SK-N-SH treated with all-trans-retinoic acid at 6 μM for 48 hours (cell line): ENCODE measurements at regions not wholly inside any gene's neighbourhood (a gene's known extent, or its start where the extent isn't known, plus 50 kb on each side); places are given as distances from the start of the nearest gene placed in this dataset.

Source experiments
- ATAC-seq: fragments of 200-7000 bp; cut with Tn5 transposase; 3 replicates; pipeline ENCODE4 v1.9.1; 2020; ENCODE audit warnings: mild to moderate bottlenecking, moderate library complexity
- ARNTL ChIP-seq: fragments of 450-650 bp; formaldehyde crosslinking; IDR thresholded peaks from 2 replicates; pipeline ENCODE4 v1.5.0; 2020; ENCODE audit warnings: low read depth, mild to moderate bottlenecking, moderate library complexity, borderline replicate concordance
- BACH2 ChIP-seq: fragments of 250-450 bp; sonication (Bioruptor Pico); IDR thresholded peaks from 2 replicates; pipeline ENCODE4 v1.9.0; 2021; ENCODE audit warnings: mild to moderate bottlenecking, borderline replicate concordance
- CSDC2 ChIP-seq: fragments of 250-450 bp; sonication (Bioruptor Pico); IDR thresholded peaks from 2 replicates; pipeline ENCODE4 v1.5.0; 2020; ENCODE audit warnings: mild to moderate bottlenecking, moderate library complexity
- ESRRG ChIP-seq: fragments of 250-450 bp; sonication (Bioruptor Pico); IDR thresholded peaks from 2 replicates; pipeline ENCODE4 v1.6.1; 2021; ENCODE audit warnings: mild to moderate bottlenecking
- GLIS3 ChIP-seq: fragments of 250-450 bp; sonication (Bioruptor Pico); IDR thresholded peaks from 2 replicates; pipeline ENCODE4 v1.5.0; 2020; ENCODE audit warnings: mild to moderate bottlenecking, moderate library complexity
- ISL1 ChIP-seq: fragments of 250-450 bp; sonication (Bioruptor Pico); IDR thresholded peaks from 2 replicates; pipeline ENCODE4 v2.1.2; 2022; ENCODE audit warnings: mild to moderate bottlenecking, moderate library complexity
- OSR1 ChIP-seq: fragments of 250-450 bp; sonication (Bioruptor Pico); IDR thresholded peaks from 2 replicates; pipeline ENCODE4 v1.8.0; 2022; ENCODE audit warnings: moderate library complexity, mild to moderate bottlenecking, inconsistent platforms
- PPARA ChIP-seq: fragments of 250-450 bp; sonication (Bioruptor Pico); IDR thresholded peaks from 2 replicates; pipeline ENCODE4 v1.5.0; 2020; ENCODE audit warnings: mild to moderate bottlenecking, borderline replicate concordance
- RARB ChIP-seq: fragments of 250-450 bp; sonication (Bioruptor Pico); IDR thresholded peaks from 2 replicates; pipeline ENCODE4 v1.8.0; 2021; ENCODE audit warnings: mild to moderate bottlenecking, moderate library complexity
- SNAI2 ChIP-seq: fragments of 250-450 bp; sonication (Bioruptor Pico); IDR thresholded peaks from 2 replicates; pipeline ENCODE4 v1.5.0; 2020; ENCODE audit warnings: mild to moderate bottlenecking, moderate library complexity
- TCF4 ChIP-seq: fragments of 250-450 bp; sonication (Bioruptor Pico); IDR thresholded peaks from 2 replicates; pipeline ENCODE4 v1.8.0; 2021; ENCODE audit warnings: mild to moderate bottlenecking, moderate library complexity, borderline replicate concordance
- TOX ChIP-seq: fragments of 250-450 bp; sonication (Bioruptor Pico); IDR thresholded peaks from 2 replicates; pipeline ENCODE4 v1.8.0; 2021; ENCODE audit warnings: mild to moderate bottlenecking, moderate library complexity, borderline replicate concordance
- ZC3H10 ChIP-seq: fragments of 250-450 bp; sonication (Bioruptor Pico); IDR thresholded peaks from 2 replicates; pipeline ENCODE4 v1.5.1; 2021; ENCODE audit warnings: mild to moderate bottlenecking, moderate library complexity
- ZFP3 ChIP-seq: fragments of 250-450 bp; sonication (Bioruptor Pico); IDR thresholded peaks from 2 replicates; pipeline ENCODE4 v1.5.0; 2020; ENCODE audit warnings: mild to moderate bottlenecking, moderate library complexity
- ZFP30 ChIP-seq: fragments of 450-650 bp; formaldehyde crosslinking; IDR thresholded peaks from 2 replicates; pipeline ENCODE4 v1.5.0; 2022; ENCODE audit warnings: mild to moderate bottlenecking, moderate library complexity
- ZNF565 ChIP-seq: fragments of 450-650 bp; formaldehyde crosslinking; conservative IDR thresholded peaks from 2 replicates; pipeline ENCODE4 v1.5.0; 2020; ENCODE audit warnings: low read depth, mild to moderate bottlenecking, moderate library complexity
- ZNF70 ChIP-seq: fragments of 450-650 bp; formaldehyde crosslinking; IDR thresholded peaks from 2 replicates; pipeline ENCODE4 v1.5.0; 2020; ENCODE audit warnings: mild to moderate bottlenecking, moderate library complexity
- ZNF8 ChIP-seq: fragments of 450-650 bp; formaldehyde crosslinking; IDR thresholded peaks from 2 replicates; pipeline ENCODE4 v1.5.0; 2020; ENCODE audit warnings: mild to moderate bottlenecking, moderate library complexity
- TF ChIP-seq, protein P1 (sequence below): fragments of 250-450 bp; sonication (Bioruptor Pico); IDR thresholded peaks from 2 replicates; pipeline ENCODE4 v1.5.0; 2020; ENCODE audit warnings: mild to moderate bottlenecking, moderate library complexity
- TF ChIP-seq, protein P2 (sequence below): fragments of 250-450 bp; sonication (Bioruptor Pico); IDR thresholded peaks from 2 replicates; pipeline ENCODE4 v1.5.1; 2021; ENCODE audit warnings: mild to moderate bottlenecking, moderate library complexity
- TF ChIP-seq, protein P3 (sequence below): fragments of 250-450 bp; sonication (Bioruptor Pico); IDR thresholded peaks from 2 replicates; pipeline ENCODE4 v1.5.1; 2020; ENCODE audit warnings: low read depth, mild to moderate bottlenecking, moderate library complexity
- TF ChIP-seq, protein P4 (sequence below): fragments of 250-450 bp; sonication (Bioruptor Pico); IDR thresholded peaks from 2 replicates; pipeline ENCODE4 v1.8.0; 2021; ENCODE audit warnings: low read depth, mild to moderate bottlenecking, moderate library complexity, borderline replicate concordance

DNA sequence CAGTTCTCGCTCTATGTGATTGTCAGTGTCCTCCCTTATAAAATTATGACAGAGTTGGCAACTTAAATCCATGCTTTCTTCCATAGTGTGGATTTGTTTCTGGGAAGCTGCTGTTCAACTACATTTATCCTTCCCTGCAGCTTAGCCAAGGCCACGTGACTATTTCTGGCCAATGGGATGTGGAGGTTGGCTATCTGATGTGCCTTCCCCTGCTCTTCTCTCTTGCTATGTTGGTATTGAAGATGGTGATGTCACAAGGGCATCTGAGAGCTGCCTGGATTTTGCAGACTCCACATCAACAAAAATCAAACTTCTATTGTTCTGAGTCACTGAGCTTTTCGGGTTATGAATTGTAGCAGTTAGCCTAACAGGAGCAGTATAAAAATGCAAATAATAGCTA, 164.9 kb upstream of the RHOBTB1 start (continued):
- TF ChIP-seq ZNF565 (CRISPR knock-in tag), result no peak
- TF ChIP-seq OSR1 (CRISPR knock-in tag), result no peak
- no peak for TF ChIP-seq GLIS3
- TF ChIP-seq RARB, result no peak
- TF ChIP-seq ISL1 (CRISPR knock-in tag), result no peak
- TF ChIP-seq ZFP30 (CRISPR knock-in tag), result no peak
- TF ChIP-seq, all 23 proteins: peak for 0

DNA sequence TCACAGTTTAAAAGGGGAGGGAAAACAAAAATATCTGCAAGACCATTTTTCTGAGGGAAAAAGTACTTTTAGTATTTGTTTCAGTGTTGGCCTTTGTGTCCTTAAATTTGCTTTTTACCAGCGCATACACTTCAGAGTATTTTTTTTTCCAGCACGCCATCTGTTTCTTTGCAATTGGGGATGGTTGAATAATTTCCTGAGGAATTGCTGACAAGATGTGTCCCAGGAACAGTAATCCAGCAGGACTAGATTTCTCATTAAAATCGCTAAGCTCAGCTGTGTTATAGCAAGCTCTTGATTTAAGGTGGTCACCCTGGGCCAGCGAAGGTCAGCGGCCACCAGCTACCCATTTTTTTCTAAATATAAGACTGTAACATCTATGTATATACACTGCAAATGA, 156.9 kb upstream of the RHOBTB1 start:
- TF ChIP-seq ZNF8 (no peak), PPARA (CRISPR knock-in tag) (no peak), ZFP3 (CRISPR knock-in tag) (no peak), BACH2 (CRISPR knock-in tag) (no peak), TOX (no peak), ZNF70 (CRISPR knock-in tag) (no peak), ARNTL (CRISPR knock-in tag) (no peak), ZNF565 (CRISPR knock-in tag) (no peak)
- TF ChIP-seq, protein P1, sequence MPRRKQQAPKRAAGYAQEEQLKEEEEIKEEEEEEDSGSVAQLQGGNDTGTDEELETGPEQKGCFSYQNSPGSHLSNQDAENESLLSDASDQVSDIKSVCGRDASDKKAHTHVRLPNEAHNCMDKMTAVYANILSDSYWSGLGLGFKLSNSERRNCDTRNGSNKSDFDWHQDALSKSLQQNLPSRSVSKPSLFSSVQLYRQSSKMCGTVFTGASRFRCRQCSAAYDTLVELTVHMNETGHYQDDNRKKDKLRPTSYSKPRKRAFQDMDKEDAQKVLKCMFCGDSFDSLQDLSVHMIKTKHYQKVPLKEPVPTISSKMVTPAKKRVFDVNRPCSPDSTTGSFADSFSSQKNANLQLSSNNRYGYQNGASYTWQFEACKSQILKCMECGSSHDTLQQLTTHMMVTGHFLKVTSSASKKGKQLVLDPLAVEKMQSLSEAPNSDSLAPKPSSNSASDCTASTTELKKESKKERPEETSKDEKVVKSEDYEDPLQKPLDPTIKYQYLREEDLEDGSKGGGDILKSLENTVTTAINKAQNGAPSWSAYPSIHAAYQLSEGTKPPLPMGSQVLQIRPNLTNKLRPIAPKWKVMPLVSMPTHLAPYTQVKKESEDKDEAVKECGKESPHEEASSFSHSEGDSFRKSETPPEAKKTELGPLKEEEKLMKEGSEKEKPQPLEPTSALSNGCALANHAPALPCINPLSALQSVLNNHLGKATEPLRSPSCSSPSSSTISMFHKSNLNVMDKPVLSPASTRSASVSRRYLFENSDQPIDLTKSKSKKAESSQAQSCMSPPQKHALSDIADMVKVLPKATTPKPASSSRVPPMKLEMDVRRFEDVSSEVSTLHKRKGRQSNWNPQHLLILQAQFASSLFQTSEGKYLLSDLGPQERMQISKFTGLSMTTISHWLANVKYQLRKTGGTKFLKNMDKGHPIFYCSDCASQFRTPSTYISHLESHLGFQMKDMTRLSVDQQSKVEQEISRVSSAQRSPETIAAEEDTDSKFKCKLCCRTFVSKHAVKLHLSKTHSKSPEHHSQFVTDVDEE (CRISPR knock-in tag), result no peak
- TF ChIP-seq, protein P2, sequence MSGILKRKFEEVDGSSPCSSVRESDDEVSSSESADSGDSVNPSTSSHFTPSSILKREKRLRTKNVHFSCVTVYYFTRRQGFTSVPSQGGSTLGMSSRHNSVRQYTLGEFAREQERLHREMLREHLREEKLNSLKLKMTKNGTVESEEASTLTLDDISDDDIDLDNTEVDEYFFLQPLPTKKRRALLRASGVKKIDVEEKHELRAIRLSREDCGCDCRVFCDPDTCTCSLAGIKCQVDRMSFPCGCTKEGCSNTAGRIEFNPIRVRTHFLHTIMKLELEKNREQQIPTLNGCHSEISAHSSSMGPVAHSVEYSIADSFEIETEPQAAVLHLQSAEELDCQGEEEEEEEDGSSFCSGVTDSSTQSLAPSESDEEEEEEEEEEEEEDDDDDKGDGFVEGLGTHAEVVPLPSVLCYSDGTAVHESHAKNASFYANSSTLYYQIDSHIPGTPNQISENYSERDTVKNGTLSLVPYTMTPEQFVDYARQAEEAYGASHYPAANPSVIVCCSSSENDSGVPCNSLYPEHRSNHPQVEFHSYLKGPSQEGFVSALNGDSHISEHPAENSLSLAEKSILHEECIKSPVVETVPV (CRISPR knock-in tag), result no peak
- no peak for ATAC-seq

DNA sequence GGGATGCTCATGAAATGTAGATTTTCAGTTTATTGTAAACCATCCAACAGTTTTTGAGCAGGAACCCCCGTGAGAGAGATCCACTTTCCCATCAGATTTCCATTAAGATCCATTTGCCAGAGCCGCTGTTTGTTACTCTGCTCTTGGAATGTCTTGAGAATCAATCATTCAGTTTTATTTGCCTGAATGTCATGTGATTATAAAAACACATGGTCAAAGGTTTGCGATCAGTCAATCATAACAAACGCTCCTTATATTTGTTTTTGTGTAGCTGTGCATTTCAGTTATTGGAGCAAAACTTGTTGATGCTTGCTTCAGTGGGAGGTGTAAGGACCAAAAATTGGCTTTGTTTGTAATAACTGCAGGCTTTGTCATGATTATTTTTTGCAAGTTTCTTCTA, 155.8 kb upstream of the RHOBTB1 start:
- no peak for ATAC-seq
- TF ChIP-seq, protein P1 (CRISPR knock-in tag), result no peak
- TF ChIP-seq ZNF8, result no peak
- TF ChIP-seq RARB, result no peak
- TF ChIP-seq ZFP3 (CRISPR knock-in tag), result no peak
- TF ChIP-seq TOX, result no peak
- TF ChIP-seq ISL1 (CRISPR knock-in tag), result no peak
- TF ChIP-seq BACH2 (CRISPR knock-in tag), result no peak
- no peak for TF ChIP-seq GLIS3
- no peak for TF ChIP-seq TCF4

DNA sequence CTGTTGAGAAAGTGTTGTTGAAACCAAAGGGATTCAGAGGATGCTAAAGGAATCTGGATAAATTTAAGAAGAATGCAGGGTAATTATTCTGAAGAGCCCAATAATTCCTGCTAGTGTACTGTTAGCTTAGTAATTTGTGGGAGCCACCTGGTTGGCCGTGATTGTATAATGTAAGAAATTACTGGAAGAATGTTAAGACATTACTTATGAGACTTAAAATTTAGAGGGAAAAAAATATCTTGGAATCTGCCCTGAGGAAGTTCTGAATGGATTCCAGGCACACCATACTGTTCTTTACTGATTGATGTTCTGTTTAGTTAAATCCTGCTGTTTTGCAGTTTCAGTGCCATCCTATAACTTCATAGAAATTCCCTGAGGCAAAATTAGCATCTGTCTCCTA, 155.0 kb upstream of the RHOBTB1 start:
- ATAC-seq, result no peak
- TF ChIP-seq ESRRG (CRISPR knock-in tag), result no peak
- no peak for TF ChIP-seq RARB
- no peak for TF ChIP-seq ZFP3 (CRISPR knock-in tag)
- no peak for TF ChIP-seq ZC3H10
- no peak for TF ChIP-seq ISL1 (CRISPR knock-in tag)
- TF ChIP-seq OSR1 (CRISPR knock-in tag), result no peak
- TF ChIP-seq ZNF565 (CRISPR knock-in tag), result no peak
- TF ChIP-seq TCF4, result no peak
- no peak for TF ChIP-seq CSDC2 (CRISPR knock-in tag)

DNA sequence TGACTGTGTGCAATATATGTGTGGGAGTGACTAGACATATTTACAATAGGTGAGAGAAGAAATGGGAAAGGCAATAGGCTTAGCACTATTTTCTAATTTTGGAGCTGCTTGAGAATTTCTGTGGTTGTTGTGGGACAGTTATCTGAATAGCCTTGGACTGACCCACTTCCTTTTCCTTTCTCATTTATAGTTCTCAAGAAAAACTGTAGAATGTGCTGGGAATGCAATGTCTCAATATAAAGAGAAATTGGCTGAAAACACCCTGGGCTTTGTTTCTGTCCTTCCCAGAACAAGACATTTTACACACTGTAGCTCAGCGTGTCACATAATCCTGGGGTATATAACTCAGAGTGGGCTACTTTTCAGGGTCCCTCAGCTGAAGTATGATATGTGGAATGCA, 153.0 kb upstream of the RHOBTB1 start:
- ATAC-seq, result no peak
- TF ChIP-seq BACH2 (CRISPR knock-in tag), result no peak
- no peak for TF ChIP-seq ZNF8
- no peak for TF ChIP-seq ARNTL (CRISPR knock-in tag)
- TF ChIP-seq, protein P3, sequence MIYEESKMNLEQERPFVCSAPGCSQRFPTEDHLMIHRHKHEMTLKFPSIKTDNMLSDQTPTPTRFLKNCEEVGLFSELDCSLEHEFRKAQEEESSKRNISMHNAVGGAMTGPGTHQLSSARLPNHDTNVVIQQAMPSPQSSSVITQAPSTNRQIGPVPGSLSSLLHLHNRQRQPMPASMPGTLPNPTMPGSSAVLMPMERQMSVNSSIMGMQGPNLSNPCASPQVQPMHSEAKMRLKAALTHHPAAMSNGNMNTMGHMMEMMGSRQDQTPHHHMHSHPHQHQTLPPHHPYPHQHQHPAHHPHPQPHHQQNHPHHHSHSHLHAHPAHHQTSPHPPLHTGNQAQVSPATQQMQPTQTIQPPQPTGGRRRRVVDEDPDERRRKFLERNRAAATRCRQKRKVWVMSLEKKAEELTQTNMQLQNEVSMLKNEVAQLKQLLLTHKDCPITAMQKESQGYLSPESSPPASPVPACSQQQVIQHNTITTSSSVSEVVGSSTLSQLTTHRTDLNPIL (CRISPR knock-in tag), result no peak
- no peak for TF ChIP-seq CSDC2 (CRISPR knock-in tag)
- TF ChIP-seq, protein P1 (CRISPR knock-in tag), result no peak
- no peak for TF ChIP-seq ZNF70 (CRISPR knock-in tag)
- TF ChIP-seq, protein P4, sequence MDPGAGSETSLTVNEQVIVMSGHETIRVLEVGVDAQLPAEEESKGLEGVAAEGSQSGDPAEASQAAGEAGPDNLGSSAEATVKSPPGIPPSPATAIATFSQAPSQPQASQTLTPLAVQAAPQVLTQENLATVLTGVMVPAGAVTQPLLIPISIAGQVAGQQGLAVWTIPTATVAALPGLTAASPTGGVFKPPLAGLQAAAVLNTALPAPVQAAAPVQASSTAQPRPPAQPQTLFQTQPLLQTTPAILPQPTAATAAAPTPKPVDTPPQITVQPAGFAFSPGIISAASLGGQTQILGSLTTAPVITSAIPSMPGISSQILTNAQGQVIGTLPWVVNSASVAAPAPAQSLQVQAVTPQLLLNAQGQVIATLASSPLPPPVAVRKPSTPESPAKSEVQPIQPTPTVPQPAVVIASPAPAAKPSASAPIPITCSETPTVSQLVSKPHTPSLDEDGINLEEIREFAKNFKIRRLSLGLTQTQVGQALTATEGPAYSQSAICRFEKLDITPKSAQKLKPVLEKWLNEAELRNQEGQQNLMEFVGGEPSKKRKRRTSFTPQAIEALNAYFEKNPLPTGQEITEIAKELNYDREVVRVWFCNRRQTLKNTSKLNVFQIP (CRISPR knock-in tag), result no peak
- no peak for TF ChIP-seq TOX
- no peak for TF ChIP-seq PPARA (CRISPR knock-in tag)
- TF ChIP-seq SNAI2 (CRISPR knock-in tag), result no peak
